NCI-H446 (cell line): ENCODE measurements at regions not wholly inside any gene's neighbourhood (a gene's known extent, or its start where the extent isn't known, plus 50 kb on each side); places are given as distances from the start of the nearest gene placed in this dataset.
"Not testable (repeated sequence)": the region's sequence is repeated elsewhere in the genome, so short reads cannot be mapped to it uniquely, and the experiment has no call there.

Experiments
- DNase-seq, 2 experiments: peaks; one replicate each; lab custom pipeline; 2025; lab: John Stamatoyannopoulos, UW

DNA sequence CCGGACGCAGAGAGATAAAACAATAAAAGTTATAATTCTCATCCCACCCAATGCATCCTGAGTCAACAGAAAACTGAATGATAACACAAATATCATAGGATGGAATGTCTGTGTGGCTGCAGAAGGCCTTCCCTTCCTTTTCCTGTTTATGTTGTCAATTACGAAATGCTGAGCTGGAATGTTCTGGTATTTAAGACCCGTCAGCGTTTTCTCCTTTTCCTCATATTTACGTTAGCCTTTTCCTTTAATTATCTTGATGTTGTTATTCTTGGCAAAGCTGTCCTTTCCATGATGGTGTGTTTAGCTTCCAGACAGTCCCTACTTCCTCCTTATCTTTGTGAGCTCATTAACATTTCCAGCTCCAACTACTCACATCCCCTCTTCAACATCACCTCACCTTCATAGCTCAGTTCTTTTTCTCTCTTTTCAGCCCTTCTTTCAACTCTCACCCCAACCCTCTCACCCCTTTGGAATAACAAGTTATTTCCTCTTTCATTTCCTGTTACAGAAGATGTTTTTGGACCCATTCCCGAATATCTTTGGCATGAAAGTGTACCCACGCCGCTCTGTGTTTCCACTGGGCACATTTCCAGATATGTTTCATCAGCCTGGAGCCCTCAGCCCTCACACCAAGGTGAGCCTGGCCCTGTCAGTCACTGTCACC lies 221.6 kb downstream of the NR2F1-AS1 start:
- DNase-seq, result peak in 1 of 2 experiments; percentile 51

DNA sequence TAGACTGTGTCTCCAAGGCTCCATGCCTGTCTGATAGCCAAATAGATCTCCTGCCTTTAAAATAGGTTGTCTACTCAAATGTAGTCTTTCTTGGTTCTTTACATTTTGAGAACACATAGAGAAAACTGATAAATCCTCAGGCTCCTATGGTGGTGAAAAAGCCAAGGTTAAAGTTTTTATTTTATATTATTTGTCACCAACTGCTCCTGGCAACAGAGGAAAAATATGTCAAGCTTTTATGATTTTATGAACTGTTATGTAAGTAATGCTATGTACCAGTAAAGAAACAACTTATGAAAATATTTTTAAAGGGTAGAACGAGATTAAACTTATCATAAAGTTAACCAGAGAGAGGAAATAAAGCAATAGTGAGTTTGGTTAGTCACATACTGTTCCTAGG lies 222.8 kb downstream of the NR2F1-AS1 start:
- no peak for DNase-seq

DNA sequence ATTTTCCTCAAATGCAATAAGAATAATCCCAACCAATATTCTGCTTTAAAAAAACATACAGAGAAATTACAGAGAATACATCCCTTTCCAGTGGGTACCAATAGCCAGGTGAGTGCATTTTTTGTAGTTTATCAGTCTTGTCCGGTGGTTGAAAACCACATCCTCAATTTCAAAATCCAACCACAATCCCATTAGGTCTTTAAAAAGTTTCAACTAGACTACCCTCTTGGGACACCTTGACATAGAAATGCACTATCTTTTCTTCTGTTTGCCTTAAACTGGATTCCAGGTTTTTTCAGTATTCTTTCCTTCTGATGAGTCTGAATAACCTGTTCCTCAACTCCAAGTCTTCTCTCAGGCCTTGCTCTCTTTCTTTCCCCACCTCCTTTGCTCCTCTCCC lies 223.3 kb downstream of the NR2F1-AS1 start:
- DNase-seq, result no peak

GRCh38 chr5:93355691-93356090 lies 225.3 kb downstream of the NR2F1-AS1 start:
- DNase-seq, result no peak

GRCh38 chr5:93352186-93352585 lies 228.8 kb downstream of the NR2F1-AS1 start:
- no peak for DNase-seq

GRCh38 chr5:93349613-93350012 lies 231.4 kb downstream of the NR2F1-AS1 start:
- DNase-seq, result no peak

DNA sequence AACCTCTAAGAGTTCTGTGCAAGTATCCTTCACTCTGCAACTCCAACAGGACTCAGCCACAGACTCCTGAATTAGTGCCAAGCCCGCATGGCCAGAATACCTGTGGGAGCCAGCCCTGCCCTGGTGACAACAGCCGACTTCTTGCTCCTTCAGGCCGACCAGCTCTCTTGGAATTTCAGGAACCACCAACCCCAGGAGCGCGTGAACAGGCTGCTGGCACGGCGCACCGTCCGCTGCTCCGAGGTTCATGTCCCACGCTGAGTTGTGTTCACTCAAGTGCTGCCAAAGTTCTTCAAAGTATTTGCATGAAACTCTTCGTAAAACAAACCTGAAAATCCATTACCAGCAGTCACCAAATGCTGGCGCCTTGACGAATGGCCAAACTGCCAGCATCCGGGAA lies 232.8 kb downstream of the NR2F1-AS1 start:
- DNase-seq, result no peak

- not testable (repeated sequence) for DNase-seq
These were observed 234.2 kb downstream of the NR2F1-AS1 start for GRCh38 chr5:93346850-93347249.

DNA sequence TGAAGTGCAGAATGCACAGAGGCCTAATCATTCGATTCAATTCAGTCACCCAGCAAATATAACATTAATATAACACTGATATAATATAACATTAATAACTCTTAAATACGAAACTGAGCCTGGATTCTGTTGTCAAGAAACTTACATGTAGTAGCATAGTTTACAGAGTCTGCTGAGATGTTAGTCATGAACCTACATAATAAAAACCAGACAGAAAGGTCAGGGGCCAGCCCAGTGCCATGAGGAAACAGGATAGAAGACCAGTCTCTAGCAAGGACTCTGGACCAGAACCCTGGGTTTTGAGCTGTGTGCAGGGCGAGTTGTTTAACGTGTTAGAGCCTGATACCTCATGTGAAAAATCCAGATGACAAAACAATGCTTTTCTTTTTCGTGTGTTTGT lies 234.7 kb downstream of the NR2F1-AS1 start:
- no peak for DNase-seq

- no peak for DNase-seq
These were observed 237.4 kb downstream of the NR2F1-AS1 start for GRCh38 chr5:93343570-93343969.

GRCh38 chr5:93342563-93343061 lies 238.4 kb downstream of the NR2F1-AS1 start:
- no peak for DNase-seq

DNA sequence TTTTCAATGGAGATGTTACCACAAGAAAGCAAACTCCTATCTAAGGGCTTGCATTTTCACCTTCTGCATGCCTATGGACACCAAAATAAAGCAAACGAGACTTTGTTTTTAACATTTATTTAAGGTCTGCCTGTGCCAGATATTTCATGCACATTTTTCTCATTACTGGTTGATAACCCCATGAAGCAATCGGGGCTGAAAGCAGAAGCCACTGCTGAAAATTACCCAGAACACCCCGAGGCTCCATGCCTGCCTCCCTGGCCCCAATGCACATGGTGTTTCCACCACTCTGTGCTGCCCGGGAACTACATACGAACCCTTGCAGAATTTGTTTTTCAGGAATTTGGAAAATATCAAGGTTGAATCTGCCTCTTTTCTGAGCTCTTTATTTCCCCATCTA lies 240.1 kb downstream of the NR2F1-AS1 start:
- no peak for DNase-seq

- no peak for DNase-seq
These were observed 243.9 kb downstream of the NR2F1-AS1 start for GRCh38 chr5:93337138-93337537.

- no peak for DNase-seq
These were observed 244.5 kb downstream of the NR2F1-AS1 start for GRCh38 chr5:93336330-93337110.

DNA sequence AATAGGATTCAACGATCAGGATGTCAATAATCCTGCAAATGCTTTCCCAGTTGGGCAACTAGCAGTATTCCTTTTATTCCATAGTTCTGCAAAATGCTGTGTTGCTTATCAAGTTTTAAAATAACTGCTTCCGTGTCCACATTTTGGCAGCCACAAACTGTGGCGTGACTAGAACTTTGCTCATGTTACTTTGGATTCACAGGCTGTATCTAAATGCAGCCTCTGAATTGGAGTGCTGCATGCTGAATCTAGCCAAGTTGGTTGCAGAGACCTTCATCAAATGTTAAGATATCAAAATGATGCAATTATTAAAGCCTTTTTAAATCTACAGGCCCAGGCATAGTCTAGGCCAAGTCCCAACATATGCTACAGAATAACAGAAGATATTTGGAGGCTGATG lies 249.2 kb downstream of the NR2F1-AS1 start:
- DNase-seq, result no peak

DNA sequence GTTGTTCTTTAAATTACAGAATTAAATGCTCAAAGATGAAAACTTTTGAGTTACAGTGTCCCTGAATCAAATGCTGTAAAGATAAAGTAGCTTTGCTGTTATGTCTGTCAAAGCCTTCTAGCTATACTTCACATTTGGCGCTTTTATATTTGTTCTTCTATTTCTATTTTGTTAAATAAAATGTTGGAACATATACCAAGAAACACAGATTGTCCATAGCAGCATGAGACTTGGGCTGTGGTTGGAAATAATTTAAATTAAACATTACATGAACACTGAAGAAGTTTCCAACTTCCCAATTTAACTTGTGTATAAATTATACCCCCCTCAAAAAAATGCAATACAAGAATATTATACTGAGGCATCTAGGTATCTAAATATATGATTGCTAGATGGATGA lies 249.8 kb downstream of the NR2F1-AS1 start:
- DNase-seq, result no peak

- DNase-seq, result no peak
These were observed 250.5 kb downstream of the NR2F1-AS1 start for GRCh38 chr5:93330506-93330905.

DNA sequence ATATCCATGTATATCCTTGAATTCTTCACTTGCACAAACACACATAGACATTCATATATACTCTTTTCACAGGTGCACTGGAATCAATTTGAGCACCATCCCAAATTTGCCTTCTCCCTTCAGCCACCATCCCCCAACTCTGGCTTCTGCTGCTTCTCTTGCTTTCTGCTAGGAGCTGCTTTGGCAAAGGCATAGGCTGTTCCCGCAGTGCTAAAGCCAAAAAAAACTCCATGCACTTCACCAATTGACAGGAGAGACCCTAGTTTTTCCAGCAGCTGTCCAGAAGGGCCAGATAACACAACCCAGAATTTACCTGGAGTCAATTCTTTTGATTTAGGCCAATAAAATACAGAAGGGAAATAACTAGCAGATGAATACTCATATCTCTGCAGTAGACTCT lies 251.3 kb downstream of the NR2F1-AS1 start:
- DNase-seq, result peak in 1 of 2 experiments; percentile 15

GRCh38 chr5:93328833-93329232 lies 252.2 kb downstream of the NR2F1-AS1 start:
- DNase-seq, result no peak

DNA sequence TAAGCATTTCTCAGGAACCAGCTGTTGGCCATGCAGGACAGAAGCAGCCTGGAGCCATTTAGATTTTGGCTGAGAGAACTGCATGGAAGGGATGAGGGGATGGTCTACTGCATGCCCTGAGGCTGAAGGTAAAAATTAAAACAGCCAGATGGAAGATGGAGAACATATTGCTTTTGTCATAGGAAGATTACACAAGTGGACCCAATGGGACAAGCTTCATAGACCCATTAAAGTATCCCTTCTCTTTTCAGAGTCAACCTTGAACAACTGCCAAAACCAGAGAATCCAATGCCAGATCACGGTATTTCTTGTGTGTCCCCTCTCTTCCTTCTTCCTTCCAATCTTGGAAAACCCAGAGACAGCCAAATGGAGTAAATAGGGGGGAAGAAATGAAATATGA lies 253.4 kb downstream of the NR2F1-AS1 start:
- DNase-seq, result peak in 1 of 2 experiments; percentile 75

- DNase-seq, result no peak
These were observed 255.1 kb downstream of the NR2F1-AS1 start for GRCh38 chr5:93325946-93326345.

GRCh38 chr5:93322974-93323860 lies 257.8 kb downstream of the NR2F1-AS1 start:
- no peak for DNase-seq
